PC-9 (cell line): ENCODE measurements at regions not wholly inside any gene's neighbourhood (a gene's known extent, or its start where the extent isn't known, plus 50 kb on each side); places are given as distances from the start of the nearest gene placed in this dataset.

Experiments used
- EZH2 ChIP-seq: fragments of 200-600 bp; sonication (generic); IDR thresholded peaks from 2 replicates; pipeline ENCODE4 v1.8.0; 2017; ENCODE audit warnings: antibody characterized with exemption, low read depth
- TF ChIP-seq, protein P1 (sequence below): fragments of 200-600 bp; sonication (generic); conservative IDR thresholded peaks from 2 replicates; pipeline ENCODE4 v1.6.1; 2017; ENCODE audit warnings: mixed run types, antibody characterized with exemption, mild to moderate bottlenecking, moderate library complexity

DNA sequence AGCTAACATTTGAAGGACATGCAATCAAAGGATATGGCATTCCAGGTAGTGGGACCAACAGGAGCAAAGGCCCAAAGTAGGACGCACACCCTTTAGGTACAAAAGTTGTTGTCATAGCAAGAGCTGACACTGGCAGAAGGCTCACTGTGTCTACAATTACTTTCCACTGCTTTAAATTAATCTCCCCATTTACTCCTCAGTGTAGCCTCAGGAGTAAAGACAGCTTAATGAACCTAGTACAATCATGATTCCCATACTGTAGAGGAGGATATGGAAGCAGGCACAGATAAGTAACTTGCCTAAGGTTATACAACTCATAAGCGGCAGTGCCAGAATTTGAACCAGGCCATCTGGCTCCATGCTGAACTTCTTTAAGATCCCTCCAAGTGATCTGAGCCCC lies 212.9 kb upstream of the SFSWAP start:
- TF ChIP-seq, protein P1, sequence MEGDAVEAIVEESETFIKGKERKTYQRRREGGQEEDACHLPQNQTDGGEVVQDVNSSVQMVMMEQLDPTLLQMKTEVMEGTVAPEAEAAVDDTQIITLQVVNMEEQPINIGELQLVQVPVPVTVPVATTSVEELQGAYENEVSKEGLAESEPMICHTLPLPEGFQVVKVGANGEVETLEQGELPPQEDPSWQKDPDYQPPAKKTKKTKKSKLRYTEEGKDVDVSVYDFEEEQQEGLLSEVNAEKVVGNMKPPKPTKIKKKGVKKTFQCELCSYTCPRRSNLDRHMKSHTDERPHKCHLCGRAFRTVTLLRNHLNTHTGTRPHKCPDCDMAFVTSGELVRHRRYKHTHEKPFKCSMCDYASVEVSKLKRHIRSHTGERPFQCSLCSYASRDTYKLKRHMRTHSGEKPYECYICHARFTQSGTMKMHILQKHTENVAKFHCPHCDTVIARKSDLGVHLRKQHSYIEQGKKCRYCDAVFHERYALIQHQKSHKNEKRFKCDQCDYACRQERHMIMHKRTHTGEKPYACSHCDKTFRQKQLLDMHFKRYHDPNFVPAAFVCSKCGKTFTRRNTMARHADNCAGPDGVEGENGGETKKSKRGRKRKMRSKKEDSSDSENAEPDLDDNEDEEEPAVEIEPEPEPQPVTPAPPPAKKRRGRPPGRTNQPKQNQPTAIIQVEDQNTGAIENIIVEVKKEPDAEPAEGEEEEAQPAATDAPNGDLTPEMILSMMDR: no peak
- TF ChIP-seq EZH2: no peak
